Suppressor macrophage (primary cell): ENCODE measurements at regions not wholly inside any gene's neighbourhood (a gene's known extent, or its start where the extent isn't known, plus 50 kb on each side); places are given as distances from the start of the nearest gene placed in this dataset.

Experiments
- DNase-seq, 4 experiments: peaks; one replicate each; pipeline ENCODE4 v3.0.0-alpha.2; 2020 to 2022

- peak in 1 of 4 experiments; percentile 14 for DNase-seq
Measured at GRCh38 chr1:116819081-116819480, 64.9 kb downstream of the CD2 start.

GRCh38 chr1:116820369-116820768 lies 66.1 kb downstream of the CD2 start:
- DNase-seq, result no peak

GRCh38 chr1:116821763-116822162 lies 67.5 kb downstream of the CD2 start:
- DNase-seq, result no peak

GRCh38 chr1:116824631-116825206 lies 70.5 kb downstream of the CD2 start:
- DNase-seq, result no peak

GRCh38 chr1:116825207-116825719 lies 71.0 kb downstream of the CD2 start:
- DNase-seq, result no peak

GRCh38 chr1:116825720-116826438 lies 71.6 kb downstream of the CD2 start:
- no peak for DNase-seq

- no peak for DNase-seq
Measured at GRCh38 chr1:116826818-116827606, 72.8 kb downstream of the CD2 start.

GRCh38 chr1:116827607-116828105 lies 73.4 kb downstream of the CD2 start:
- no peak for DNase-seq

GRCh38 chr1:116832308-116832931 lies 77.3 kb upstream of the PTGFRN start:
- DNase-seq, result no peak

- no peak for DNase-seq
Measured at GRCh38 chr1:116832932-116833578, 76.7 kb upstream of the PTGFRN start.

GRCh38 chr1:116833718-116834117 lies 76.0 kb upstream of the PTGFRN start:
- DNase-seq, result no peak

- no peak for DNase-seq
Measured at GRCh38 chr1:116834595-116834994, 75.1 kb upstream of the PTGFRN start.

- no peak for DNase-seq
Measured at GRCh38 chr1:116835161-116835560, 74.6 kb upstream of the PTGFRN start.

- DNase-seq, result no peak
Measured at GRCh38 chr1:116836099-116836498, 73.6 kb upstream of the PTGFRN start.

- DNase-seq, result no peak
Measured at GRCh38 chr1:116841569-116842344, 68.0 kb upstream of the PTGFRN start.

GRCh38 chr1:116842654-116843053 lies 67.1 kb upstream of the PTGFRN start:
- DNase-seq, result peak in 2 of 4 experiments; percentile 27 to 45

GRCh38 chr1:116844775-116845174 lies 64.9 kb upstream of the PTGFRN start:
- DNase-seq, result no peak

- no peak for DNase-seq
Measured at GRCh38 chr1:116847190-116847589, 62.5 kb upstream of the PTGFRN start.

GRCh38 chr1:116847688-116848531 lies 61.8 kb upstream of the PTGFRN start:
- peak; percentile 56 to 76 (median 72) for DNase-seq

GRCh38 chr1:116850436-116850835 lies 59.3 kb upstream of the PTGFRN start:
- DNase-seq, result no peak
